ENCODE measurements at regions not wholly inside any gene's neighbourhood (a gene's known extent, or its start where the extent isn't known, plus 50 kb on each side); places are given as distances from the start of the nearest gene placed in this dataset.

DNA sequence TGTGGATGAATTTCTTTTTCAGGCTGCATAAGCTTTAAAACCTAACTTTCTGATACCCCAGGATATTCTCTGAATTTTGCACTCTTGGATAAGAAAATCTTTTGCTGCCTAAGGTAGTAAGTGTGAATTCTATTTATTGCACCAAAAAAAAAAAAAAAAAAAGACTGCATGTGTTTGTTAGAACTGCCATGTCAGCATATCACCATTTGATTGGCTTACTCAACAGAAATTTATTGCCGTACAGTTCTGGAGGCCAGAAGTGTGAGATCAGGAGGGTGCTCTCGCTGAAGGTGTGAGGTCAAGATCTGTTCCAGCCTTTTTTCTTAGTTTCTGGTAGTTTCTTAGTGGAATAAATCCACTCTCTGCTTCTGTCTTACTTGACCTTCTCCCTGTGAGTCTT, 1250.0 kb upstream of the PRKX start:
- Histone ChIP-seq H3K4me3 (ENCODE audit: low read depth in 1 of 3, low read length in 3 of 3) (no peak overlapping the region), H3K4me1 (ENCODE audit: control insufficient read depth in 4 of 4, insufficient read depth in 4 of 4, low read length in 3 of 4) (no peaks in the 10 kb centered on the region), H3K9ac (ENCODE audit: low read depth in 1 of 2, low read length in 2 of 2) (no peak overlapping the region), H3K27ac (ENCODE audit: low read depth in 1 of 2, low read length in 2 of 2) (no peak overlapping the region), H3K36me3 (ENCODE audit: control insufficient read depth in 4 of 4, insufficient read depth in 3 of 4, low read depth in 1 of 4, low read length in 3 of 4) (no peaks in the 10 kb centered on the region), H3K27me3 (ENCODE audit: control insufficient read depth in 4 of 4, insufficient read depth in 4 of 4, low read length in 3 of 4) (no peaks in the 10 kb centered on the region), H3K9me3 (ENCODE audit: control insufficient read depth in 4 of 4, low read length in 3 of 4) (peaks cover 0 to 4% (median 0%) of the 10 kb centered on the region in 4 donors)
- DNase-seq (ENCODE audit: low spot score): no peak
- TF ChIP-seq HNF4A (conservative IDR thresholded peaks at IDR 0.05) (no peak), YY1 (IDR thresholded peaks at IDR 0.05) (no peak)
- TF ChIP-seq, protein P1, sequence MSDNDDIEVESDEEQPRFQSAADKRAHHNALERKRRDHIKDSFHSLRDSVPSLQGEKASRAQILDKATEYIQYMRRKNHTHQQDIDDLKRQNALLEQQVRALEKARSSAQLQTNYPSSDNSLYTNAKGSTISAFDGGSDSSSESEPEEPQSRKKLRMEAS (IDR thresholded peaks at IDR 0.05): no peak
- WGBS: 80% methylated on average over 2 of the region's 2 CpGs

DNA sequence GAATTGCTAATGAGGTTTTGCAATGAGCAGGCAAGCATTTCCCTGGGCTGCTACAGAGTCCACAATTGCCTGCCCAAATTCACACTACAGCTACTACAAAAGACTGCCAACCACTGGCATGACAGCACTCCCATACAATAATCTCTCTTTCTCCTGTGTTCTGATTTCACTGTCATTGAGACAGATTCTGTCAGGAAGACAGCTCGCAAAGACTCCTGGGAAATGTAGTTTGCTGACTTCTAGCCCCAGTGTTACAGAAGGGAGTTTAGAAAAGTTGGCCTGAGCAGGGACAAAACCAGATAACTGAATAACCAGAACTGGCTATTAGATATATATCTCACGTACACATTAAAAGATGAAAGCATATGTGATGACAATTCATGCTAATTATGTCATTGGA, 1231.3 kb upstream of the PRKX start:
- H3K4me1 ChIP-seq (ENCODE audit: control insufficient read depth in 4 of 4, insufficient read depth in 4 of 4, low read length in 3 of 4): no peaks in the 10 kb centered on the region
- 58% methylated on average over 2 of the region's 2 CpGs for WGBS
- no peaks in the 10 kb centered on the region for H3K27me3 ChIP-seq (ENCODE audit: control insufficient read depth in 4 of 4, insufficient read depth in 4 of 4, low read length in 3 of 4)
- no peak overlapping the region for H3K4me3 ChIP-seq (ENCODE audit: low read depth in 1 of 3, low read length in 3 of 3)
- no peak for TF ChIP-seq FOXA2 (IDR thresholded peaks at IDR 0.05)
- TF ChIP-seq FOXA1 (IDR thresholded peaks at IDR 0.05): no peak
- no peak for TF ChIP-seq SP1 (IDR thresholded peaks at IDR 0.05)
- TF ChIP-seq, protein P2, sequence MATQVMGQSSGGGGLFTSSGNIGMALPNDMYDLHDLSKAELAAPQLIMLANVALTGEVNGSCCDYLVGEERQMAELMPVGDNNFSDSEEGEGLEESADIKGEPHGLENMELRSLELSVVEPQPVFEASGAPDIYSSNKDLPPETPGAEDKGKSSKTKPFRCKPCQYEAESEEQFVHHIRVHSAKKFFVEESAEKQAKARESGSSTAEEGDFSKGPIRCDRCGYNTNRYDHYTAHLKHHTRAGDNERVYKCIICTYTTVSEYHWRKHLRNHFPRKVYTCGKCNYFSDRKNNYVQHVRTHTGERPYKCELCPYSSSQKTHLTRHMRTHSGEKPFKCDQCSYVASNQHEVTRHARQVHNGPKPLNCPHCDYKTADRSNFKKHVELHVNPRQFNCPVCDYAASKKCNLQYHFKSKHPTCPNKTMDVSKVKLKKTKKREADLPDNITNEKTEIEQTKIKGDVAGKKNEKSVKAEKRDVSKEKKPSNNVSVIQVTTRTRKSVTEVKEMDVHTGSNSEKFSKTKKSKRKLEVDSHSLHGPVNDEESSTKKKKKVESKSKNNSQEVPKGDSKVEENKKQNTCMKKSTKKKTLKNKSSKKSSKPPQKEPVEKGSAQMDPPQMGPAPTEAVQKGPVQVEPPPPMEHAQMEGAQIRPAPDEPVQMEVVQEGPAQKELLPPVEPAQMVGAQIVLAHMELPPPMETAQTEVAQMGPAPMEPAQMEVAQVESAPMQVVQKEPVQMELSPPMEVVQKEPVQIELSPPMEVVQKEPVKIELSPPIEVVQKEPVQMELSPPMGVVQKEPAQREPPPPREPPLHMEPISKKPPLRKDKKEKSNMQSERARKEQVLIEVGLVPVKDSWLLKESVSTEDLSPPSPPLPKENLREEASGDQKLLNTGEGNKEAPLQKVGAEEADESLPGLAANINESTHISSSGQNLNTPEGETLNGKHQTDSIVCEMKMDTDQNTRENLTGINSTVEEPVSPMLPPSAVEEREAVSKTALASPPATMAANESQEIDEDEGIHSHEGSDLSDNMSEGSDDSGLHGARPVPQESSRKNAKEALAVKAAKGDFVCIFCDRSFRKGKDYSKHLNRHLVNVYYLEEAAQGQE (IDR thresholded peaks at IDR 0.05): no peak
- TF ChIP-seq, protein P1 (IDR thresholded peaks at IDR 0.05): no peak
- TF ChIP-seq, protein P3, sequence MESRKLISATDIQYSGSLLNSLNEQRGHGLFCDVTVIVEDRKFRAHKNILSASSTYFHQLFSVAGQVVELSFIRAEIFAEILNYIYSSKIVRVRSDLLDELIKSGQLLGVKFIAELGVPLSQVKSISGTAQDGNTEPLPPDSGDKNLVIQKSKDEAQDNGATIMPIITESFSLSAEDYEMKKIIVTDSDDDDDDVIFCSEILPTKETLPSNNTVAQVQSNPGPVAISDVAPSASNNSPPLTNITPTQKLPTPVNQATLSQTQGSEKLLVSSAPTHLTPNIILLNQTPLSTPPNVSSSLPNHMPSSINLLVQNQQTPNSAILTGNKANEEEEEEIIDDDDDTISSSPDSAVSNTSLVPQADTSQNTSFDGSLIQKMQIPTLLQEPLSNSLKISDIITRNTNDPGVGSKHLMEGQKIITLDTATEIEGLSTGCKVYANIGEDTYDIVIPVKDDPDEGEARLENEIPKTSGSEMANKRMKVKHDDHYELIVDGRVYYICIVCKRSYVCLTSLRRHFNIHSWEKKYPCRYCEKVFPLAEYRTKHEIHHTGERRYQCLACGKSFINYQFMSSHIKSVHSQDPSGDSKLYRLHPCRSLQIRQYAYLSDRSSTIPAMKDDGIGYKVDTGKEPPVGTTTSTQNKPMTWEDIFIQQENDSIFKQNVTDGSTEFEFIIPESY (IDR thresholded peaks at IDR 0.05): no peak
- H3K36me3 ChIP-seq (ENCODE audit: control insufficient read depth in 4 of 4, insufficient read depth in 3 of 4, low read depth in 1 of 4, low read length in 3 of 4): no peaks in the 10 kb centered on the region
- no peak for DNase-seq (ENCODE audit: low spot score)
- no peak overlapping the region for H3K27ac ChIP-seq (ENCODE audit: low read depth in 1 of 2, low read length in 2 of 2)
- no peaks in the 10 kb centered on the region for H3K9me3 ChIP-seq (ENCODE audit: control insufficient read depth in 4 of 4, low read length in 3 of 4)
- no peak overlapping the region for H3K9ac ChIP-seq (ENCODE audit: low read depth in 1 of 2, low read length in 2 of 2)

DNA sequence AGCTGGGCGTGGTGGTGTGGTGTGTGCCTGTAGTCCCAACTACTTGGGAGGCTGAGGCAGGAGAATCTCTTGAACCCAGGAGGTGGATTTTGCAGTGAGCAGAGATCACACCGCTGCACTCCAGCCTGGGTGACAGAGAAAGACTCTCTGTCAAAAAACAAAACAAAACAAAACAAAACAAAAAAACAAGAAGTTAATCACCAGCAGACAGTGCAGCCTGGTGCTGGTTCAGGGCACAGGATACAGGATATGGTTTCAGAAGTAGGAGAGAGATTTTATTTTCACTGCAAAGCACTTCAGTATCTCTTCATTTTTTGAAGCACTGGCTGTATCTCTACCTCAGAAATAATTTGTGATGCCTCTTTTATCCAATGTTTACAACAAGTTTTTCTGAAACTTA, 1222.9 kb upstream of the PRKX start:
- no peak overlapping the region for H3K27ac ChIP-seq (ENCODE audit: low read depth in 1 of 2, low read length in 2 of 2)
- no peaks in the 10 kb centered on the region for H3K27me3 ChIP-seq (ENCODE audit: control insufficient read depth in 4 of 4, insufficient read depth in 4 of 4, low read length in 3 of 4)
- TF ChIP-seq HNF4A (conservative IDR thresholded peaks at IDR 0.05): no peak
- no peak for TF ChIP-seq HNF4G (IDR thresholded peaks at IDR 0.05)
- TF ChIP-seq, protein P2 (IDR thresholded peaks at IDR 0.05): no peak
- no peaks in the 10 kb centered on the region for H3K36me3 ChIP-seq (ENCODE audit: control insufficient read depth in 4 of 4, insufficient read depth in 3 of 4, low read depth in 1 of 4, low read length in 3 of 4)
- 58% methylated on average over 2 of the region's 2 CpGs for WGBS
- no peak overlapping the region for H3K9ac ChIP-seq (ENCODE audit: low read depth in 1 of 2, low read length in 2 of 2)
- no peaks in the 10 kb centered on the region for H3K4me1 ChIP-seq (ENCODE audit: control insufficient read depth in 4 of 4, insufficient read depth in 4 of 4, low read length in 3 of 4)
- no peak overlapping the region for H3K4me3 ChIP-seq (ENCODE audit: low read depth in 1 of 3, low read length in 3 of 3)
- H3K9me3 ChIP-seq (ENCODE audit: control insufficient read depth in 4 of 4, low read length in 3 of 4): no peaks in the 10 kb centered on the region
- no peak for DNase-seq (ENCODE audit: low spot score)

Measured in liver (tissue), 7 donors.